GM19043 (cell line): ENCODE measurements at regions not wholly inside any gene's neighbourhood (a gene's known extent, or its start where the extent isn't known, plus 50 kb on each side); places are given as distances from the start of the nearest gene placed in this dataset.

Experiments used
- ATAC-seq: cut with Tn5 transposase; IDR thresholded peaks from one replicate; pipeline ENCODE4 v1.9.1; 2021; ENCODE audit warnings: low read depth; ENCODE audit not compliant: unreplicated experiment

DNA sequence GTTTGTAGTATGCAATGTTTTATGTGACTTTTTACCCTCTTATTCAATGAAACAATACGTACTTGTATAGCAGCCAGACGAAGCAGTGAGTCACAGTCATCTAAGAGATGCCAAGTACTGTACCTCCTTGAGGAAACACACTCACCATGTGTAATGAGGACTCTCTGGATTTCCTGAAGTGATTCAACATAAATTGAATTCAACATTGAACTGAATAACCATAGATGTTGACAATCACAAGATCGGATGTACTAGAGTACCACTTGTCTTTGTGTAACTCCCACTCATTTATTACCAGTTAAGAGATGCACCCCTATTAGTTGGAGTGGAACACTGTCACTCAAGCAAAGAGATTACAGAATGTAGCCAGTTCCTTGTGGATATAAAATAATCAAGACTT, 175.2 kb upstream of the HMGA2 start:
- no peak for ATAC-seq

DNA sequence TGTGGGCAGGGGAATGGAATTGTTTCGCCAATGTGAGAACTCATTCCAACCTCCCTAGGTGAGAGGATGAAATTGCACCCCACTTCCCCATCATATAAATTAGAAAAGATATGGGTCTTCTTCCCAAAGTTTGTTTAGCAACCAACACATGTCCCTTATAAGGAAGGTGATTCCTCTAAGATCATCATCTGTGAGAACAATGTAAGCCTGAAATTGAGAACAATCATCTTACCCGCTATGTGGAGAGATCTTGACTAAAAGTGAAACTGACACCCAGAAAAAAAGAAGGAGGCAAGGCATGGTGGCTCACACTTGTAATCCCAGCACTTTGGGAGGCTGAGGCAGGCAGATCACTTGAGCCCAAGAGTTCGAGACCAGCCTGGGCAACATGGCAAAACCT, 173.2 kb upstream of the HMGA2 start:
- no peak for ATAC-seq

DNA sequence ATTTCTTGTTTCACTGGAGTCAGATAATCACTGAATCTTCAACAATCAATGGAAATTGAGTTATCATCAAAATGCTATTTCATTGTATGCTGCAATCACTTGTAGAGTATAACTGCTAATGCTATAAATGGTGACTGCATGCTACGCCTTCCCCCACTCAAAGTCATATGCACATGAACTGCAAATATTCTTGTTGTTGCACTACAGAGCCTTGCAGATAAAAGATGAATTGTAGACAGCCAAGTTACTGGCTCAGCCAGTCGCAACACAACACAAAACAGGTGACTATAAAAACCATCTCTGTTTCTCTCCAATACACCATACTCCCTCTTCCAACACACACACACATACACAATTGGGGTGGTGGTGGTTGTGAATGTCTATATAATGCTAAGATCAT, 171.0 kb upstream of the HMGA2 start:
- ATAC-seq: no peak

DNA sequence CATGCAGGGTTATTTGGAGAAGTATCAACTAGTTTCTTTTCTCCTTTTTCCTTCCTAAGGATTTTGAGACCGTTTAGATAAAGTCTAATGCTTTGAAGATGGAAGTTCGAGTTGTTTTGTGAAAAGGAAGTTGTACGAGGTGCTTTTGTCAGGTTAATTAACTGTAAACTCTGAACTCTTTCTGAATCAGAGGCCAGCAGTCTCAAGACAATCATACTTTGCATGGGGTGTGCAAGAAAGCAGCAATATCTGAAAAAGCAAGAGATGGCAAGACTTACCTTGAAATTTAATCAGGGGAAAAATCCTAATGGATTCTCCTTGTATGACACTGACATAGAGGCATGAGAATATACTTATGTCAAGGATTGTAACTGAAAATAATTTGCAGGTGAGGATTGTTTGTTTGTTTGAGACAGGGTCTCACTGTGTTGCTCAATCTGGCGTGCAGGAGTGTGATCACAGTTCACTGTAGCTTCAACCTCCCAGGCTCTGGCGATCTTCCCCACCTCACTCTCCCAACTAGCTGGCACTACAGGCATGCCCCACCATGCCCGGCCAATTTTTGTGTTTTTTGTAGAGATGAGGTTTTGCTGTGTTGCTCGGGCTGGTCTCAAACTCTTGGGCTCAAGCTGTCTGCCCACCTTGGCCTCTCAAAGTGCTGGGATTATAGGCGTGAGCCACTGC, 170.2 kb upstream of the HMGA2 start:
- ATAC-seq: no peak

- ATAC-seq: no peak
Measured at GRCh38 chr12:65655074-65655493, 169.2 kb upstream of the HMGA2 start.

DNA sequence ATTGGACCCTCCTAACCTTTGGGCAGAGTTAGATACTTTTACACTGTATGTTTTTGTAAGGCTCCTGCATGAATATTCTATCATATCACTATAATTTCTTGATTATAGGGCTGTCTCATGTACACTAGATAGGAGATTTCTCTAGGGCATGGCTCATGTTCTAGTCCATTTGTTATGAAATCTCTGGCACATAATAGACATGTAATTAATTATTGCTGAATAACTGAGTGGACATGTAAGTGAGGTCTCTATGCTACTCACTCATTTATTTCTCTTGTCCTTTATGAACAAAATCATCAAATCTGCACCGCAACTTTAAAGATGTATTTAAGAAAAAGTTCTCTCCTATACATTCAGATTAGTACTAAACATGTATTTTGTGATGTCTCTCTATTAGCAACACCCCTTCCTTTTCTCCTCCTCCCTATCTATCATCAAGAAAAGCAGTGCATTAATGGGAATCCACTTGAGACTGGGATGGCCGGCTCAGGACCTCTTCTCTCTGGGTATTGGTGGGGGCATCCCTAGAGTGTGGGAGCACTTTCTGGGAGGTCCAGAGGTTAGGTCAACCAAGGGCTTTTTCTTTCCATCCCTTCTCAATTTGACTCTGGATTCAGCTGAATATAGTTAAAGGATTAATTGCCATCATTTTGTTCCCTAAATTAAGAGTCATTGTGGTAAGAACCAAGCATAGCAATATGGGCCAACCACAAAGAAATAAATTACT, 168.0 kb upstream of the HMGA2 start:
- ATAC-seq: no peak

DNA sequence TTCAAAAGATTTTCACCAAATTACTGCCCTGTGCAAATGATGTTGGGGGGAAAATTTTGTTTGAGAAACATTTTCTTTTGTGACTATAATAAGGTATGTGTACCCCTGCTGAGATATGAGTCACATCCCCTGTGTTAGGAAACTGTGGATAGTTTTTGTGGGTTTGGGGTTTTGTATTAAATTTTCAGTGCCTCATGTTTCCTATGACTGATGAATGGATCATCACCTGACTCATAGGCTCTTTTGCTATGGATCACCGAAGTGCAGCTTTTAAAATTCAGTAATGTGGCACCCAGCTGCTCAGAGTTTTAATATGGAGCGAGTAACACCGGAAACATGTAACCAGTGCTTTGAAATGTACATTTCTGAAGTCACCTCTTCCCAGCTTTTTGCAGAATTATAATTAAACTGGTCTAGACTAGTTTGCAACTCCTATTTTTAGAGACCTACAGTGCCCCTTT, 167.4 kb upstream of the HMGA2 start:
- no peak for ATAC-seq

GRCh38 chr12:65657635-65658034, 166.6 kb upstream of the HMGA2 start:
- ATAC-seq: no peak

GRCh38 chr12:65658360-65658759, 165.9 kb upstream of the HMGA2 start:
- no peak for ATAC-seq

GRCh38 chr12:65659681-65660080, 164.6 kb upstream of the HMGA2 start:
- ATAC-seq: no peak

GRCh38 chr12:65660096-65660495, 164.2 kb upstream of the HMGA2 start:
- no peak for ATAC-seq

DNA sequence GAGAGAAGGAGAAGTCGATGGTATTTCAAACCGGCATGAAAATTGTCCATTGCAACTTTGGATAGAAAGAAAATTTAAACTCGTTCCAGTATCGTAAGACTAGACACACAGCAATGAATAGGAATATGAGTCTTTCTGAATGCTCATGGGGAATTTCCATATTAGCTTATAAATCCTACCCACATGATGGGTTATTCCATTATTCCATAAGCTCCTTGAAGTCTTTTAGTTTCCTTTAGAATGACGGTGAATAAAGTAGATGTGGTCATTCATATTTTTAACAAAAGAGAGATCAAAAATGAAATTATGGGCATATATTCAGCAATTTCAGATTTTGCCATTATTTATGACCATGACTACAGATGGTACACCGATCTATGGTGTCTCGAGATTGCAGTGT, 163.4 kb upstream of the HMGA2 start:
- no peak for ATAC-seq

DNA sequence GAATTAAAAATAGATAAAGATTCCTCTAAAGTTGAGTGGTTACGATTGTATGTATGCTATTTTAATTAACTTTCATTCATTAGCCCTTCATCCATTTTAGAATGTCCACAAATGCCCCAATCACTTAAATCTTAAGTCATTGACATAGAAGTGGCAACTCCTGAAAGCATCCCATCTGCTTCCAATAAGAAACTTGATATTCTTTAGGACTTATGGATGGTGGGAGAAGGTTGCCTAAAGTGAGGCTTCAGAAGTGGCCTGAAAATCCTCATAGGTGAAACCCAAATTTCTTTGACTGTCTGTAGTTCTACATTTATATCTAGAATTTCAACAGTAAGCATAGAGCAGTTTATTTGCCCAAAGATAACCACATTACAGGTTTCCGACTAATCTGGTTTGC, 161.7 kb upstream of the HMGA2 start:
- ATAC-seq: no peak

DNA sequence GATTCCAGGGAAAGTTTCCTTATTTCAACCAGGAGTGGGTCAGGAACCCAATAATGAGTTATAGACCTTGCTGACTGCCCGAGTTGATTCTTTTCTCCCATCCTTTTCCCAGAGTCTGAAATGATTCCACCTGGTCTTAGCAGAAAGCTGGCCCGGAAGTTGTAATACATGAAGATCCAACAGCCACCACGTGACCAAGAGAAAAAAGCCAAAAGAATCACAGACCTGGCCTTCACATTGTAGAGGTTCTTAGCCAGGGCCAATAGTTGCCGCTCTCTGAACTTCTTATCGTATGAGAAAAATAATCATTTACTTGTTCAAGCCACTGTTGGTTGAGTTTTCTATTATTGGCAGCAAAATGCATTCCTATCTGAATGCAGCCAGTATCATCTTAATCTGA, 161.2 kb upstream of the HMGA2 start:
- ATAC-seq: no peak

- ATAC-seq: no peak
Measured at GRCh38 chr12:65663648-65664047, 160.6 kb upstream of the HMGA2 start.

GRCh38 chr12:65664715-65665250, 159.5 kb upstream of the HMGA2 start:
- ATAC-seq: no peak

- ATAC-seq: no peak
Measured at GRCh38 chr12:65665817-65666216, 158.5 kb upstream of the HMGA2 start.

GRCh38 chr12:65666876-65667275, 157.4 kb upstream of the HMGA2 start:
- ATAC-seq: no peak

- no peak for ATAC-seq
Measured at GRCh38 chr12:65667932-65668331, 156.4 kb upstream of the HMGA2 start.

DNA sequence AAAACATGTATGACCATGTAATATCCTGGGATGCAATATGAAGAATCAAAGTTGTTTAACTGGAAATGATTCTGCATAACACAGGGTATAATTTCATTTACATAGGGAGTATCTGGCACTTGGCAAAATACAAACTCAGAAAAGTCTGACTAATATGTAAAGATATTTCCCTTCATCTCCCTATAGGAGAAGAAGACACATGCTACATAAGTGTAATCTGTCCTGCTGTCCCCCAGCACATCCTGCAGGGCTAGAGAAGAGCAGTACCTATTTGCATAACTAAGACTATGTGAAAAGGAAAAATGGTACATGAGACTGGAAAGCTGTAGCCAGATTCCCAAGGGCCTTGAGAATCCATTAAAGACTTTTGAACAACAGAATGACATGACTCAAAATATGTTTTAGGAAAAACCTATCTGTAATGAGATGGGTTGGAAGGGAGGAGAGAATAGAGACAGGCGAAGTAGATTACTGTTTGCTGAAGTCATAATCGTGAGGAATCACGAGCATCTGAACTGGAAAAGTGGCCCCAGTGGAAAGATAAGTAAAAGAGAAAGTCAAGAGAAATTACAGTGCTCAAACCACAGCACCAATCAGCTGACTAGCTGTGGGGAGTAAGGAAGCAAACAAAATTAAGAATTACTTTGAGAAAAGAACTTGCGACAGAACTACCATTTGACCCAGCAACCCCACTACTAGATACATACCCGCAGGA, 155.1 kb upstream of the HMGA2 start:
- no peak for ATAC-seq

GRCh38 chr12:65670775-65671174, 153.5 kb upstream of the HMGA2 start:
- no peak for ATAC-seq
